SK-N-SH treated with all-trans-retinoic acid at 6 μM for 48 hours (cell line): ENCODE measurements at regions not wholly inside any gene's neighbourhood (a gene's known extent, or its start where the extent isn't known, plus 50 kb on each side); places are given as distances from the start of the nearest gene placed in this dataset.

ENCODE experiments used
- ARNTL ChIP-seq: fragments of 450-650 bp; formaldehyde crosslinking; IDR thresholded peaks from 2 replicates; pipeline ENCODE4 v1.5.0; 2020; ENCODE audit warnings: low read depth, mild to moderate bottlenecking, moderate library complexity, borderline replicate concordance
- CREB5 ChIP-seq: fragments of 250-450 bp; sonication (Bioruptor Pico); IDR thresholded peaks from 2 replicates; pipeline ENCODE4 v1.5.1; 2020; ENCODE audit warnings: low read depth, mild to moderate bottlenecking, moderate library complexity
- CSRNP3 ChIP-seq: fragments of 250-450 bp; sonication (Bioruptor Pico); IDR thresholded peaks from 2 replicates; pipeline ENCODE4 v1.5.1; 2021; ENCODE audit warnings: mild to moderate bottlenecking, moderate library complexity
- GLIS3 ChIP-seq: fragments of 250-450 bp; sonication (Bioruptor Pico); IDR thresholded peaks from 2 replicates; pipeline ENCODE4 v1.5.0; 2020; ENCODE audit warnings: mild to moderate bottlenecking, moderate library complexity
- PPARA ChIP-seq: fragments of 250-450 bp; sonication (Bioruptor Pico); IDR thresholded peaks from 2 replicates; pipeline ENCODE4 v1.5.0; 2020; ENCODE audit warnings: mild to moderate bottlenecking, borderline replicate concordance
- RARB ChIP-seq: fragments of 250-450 bp; sonication (Bioruptor Pico); IDR thresholded peaks from 2 replicates; pipeline ENCODE4 v1.8.0; 2021; ENCODE audit warnings: mild to moderate bottlenecking, moderate library complexity
- SNAI2 ChIP-seq: fragments of 250-450 bp; sonication (Bioruptor Pico); IDR thresholded peaks from 2 replicates; pipeline ENCODE4 v1.5.0; 2020; ENCODE audit warnings: mild to moderate bottlenecking, moderate library complexity
- TCF4 ChIP-seq: fragments of 250-450 bp; sonication (Bioruptor Pico); IDR thresholded peaks from 2 replicates; pipeline ENCODE4 v1.8.0; 2021; ENCODE audit warnings: mild to moderate bottlenecking, moderate library complexity, borderline replicate concordance
- TOX ChIP-seq: fragments of 250-450 bp; sonication (Bioruptor Pico); IDR thresholded peaks from 2 replicates; pipeline ENCODE4 v1.8.0; 2021; ENCODE audit warnings: mild to moderate bottlenecking, moderate library complexity, borderline replicate concordance
- ZC3H10 ChIP-seq: fragments of 250-450 bp; sonication (Bioruptor Pico); IDR thresholded peaks from 2 replicates; pipeline ENCODE4 v1.5.1; 2021; ENCODE audit warnings: mild to moderate bottlenecking, moderate library complexity
- ZFP3 ChIP-seq: fragments of 250-450 bp; sonication (Bioruptor Pico); IDR thresholded peaks from 2 replicates; pipeline ENCODE4 v1.5.0; 2020; ENCODE audit warnings: mild to moderate bottlenecking, moderate library complexity
- ZFP30 ChIP-seq: fragments of 450-650 bp; formaldehyde crosslinking; IDR thresholded peaks from 2 replicates; pipeline ENCODE4 v1.5.0; 2022; ENCODE audit warnings: mild to moderate bottlenecking, moderate library complexity
- ZNF70 ChIP-seq: fragments of 450-650 bp; formaldehyde crosslinking; IDR thresholded peaks from 2 replicates; pipeline ENCODE4 v1.5.0; 2020; ENCODE audit warnings: mild to moderate bottlenecking, moderate library complexity
- TF ChIP-seq, protein P1 (sequence below): fragments of 250-450 bp; sonication (Bioruptor Pico); IDR thresholded peaks from 2 replicates; pipeline ENCODE4 v1.8.0; 2020; ENCODE audit warnings: mild to moderate bottlenecking, moderate library complexity, borderline replicate concordance

GRCh38 chr6:18654821-18655220 lies 267.7 kb downstream of the RNF144B start:
- TF ChIP-seq, protein P1, sequence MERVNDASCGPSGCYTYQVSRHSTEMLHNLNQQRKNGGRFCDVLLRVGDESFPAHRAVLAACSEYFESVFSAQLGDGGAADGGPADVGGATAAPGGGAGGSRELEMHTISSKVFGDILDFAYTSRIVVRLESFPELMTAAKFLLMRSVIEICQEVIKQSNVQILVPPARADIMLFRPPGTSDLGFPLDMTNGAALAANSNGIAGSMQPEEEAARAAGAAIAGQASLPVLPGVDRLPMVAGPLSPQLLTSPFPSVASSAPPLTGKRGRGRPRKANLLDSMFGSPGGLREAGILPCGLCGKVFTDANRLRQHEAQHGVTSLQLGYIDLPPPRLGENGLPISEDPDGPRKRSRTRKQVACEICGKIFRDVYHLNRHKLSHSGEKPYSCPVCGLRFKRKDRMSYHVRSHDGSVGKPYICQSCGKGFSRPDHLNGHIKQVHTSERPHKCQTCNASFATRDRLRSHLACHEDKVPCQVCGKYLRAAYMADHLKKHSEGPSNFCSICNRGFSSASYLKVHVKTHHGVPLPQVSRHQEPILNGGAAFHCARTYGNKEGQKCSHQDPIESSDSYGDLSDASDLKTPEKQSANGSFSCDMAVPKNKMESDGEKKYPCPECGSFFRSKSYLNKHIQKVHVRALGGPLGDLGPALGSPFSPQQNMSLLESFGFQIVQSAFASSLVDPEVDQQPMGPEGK (CRISPR knock-in tag), result no peak
- TF ChIP-seq PPARA (CRISPR knock-in tag) (no peak), TCF4 (CRISPR knock-in tag) (no peak), CSRNP3 (CRISPR knock-in tag) (no peak), ARNTL (CRISPR knock-in tag) (no peak), TOX (CRISPR knock-in tag) (no peak), ZNF70 (CRISPR knock-in tag) (no peak), GLIS3 (CRISPR knock-in tag) (no peak), ZFP3 (CRISPR knock-in tag) (no peak), ZC3H10 (CRISPR knock-in tag) (no peak), CREB5 (CRISPR knock-in tag) (no peak), RARB (no peak), ZFP30 (no peak), SNAI2 (no peak)
